OCI-LY7 (cell line): ENCODE measurements at regions not wholly inside any gene's neighbourhood (a gene's known extent, or its start where the extent isn't known, plus 50 kb on each side); places are given as distances from the start of the nearest gene placed in this dataset.

Source experiments
- BruUV-seq: library from RNA; stranded (reverse); fragments of 400-500 nt; replicated peaks from 2 replicates; lab custom pipeline; 2021; lab: Mats Ljungman, UMichigan
- CTCF ChIA-PET: fragments of 300-600 bp; sonication (Branson Sonifier 250); formaldehyde crosslinking; loops from one replicate; lab custom pipeline; 2022; ENCODE audit warnings: antibody characterized with exemption; ENCODE audit not compliant: unreplicated experiment; lab: Charles Lee
- POLR2A ChIA-PET: fragments of 300-600 bp; sonication (Branson Sonifier 250); formaldehyde crosslinking; loops from one replicate; lab custom pipeline; 2022; ENCODE audit warnings: antibody characterized with exemption; lab: Charles Lee
- DNase-seq: peaks from one replicate; pipeline ENCODE4 v3.0.0-alpha.2; 2015; ENCODE audit warnings: low spot score
- H2AFZ ChIP-seq: fragments of 200-600 bp; sonication (generic), shearing (Covaris generic); 2 replicates; pipeline ENCODE4 v1.6.1; 2014; ENCODE audit warnings: mild to moderate bottlenecking, antibody characterized with exemption, low read length, moderate library complexity
- H3K27ac ChIP-seq: fragments of 200-600 bp; sonication (generic); 2 replicates; pipeline ENCODE4 v1.5.1; 2014; ENCODE audit warnings: mixed run types, low read depth, mild to moderate bottlenecking, moderate library complexity, low read length, inconsistent platforms; ENCODE audit not compliant: poor library complexity, severe bottlenecking
- H3K36me3 ChIP-seq: fragments of 200-600 bp; sonication (generic); 2 replicates; pipeline ENCODE4 v1.6.1; 2014; ENCODE audit warnings: mild to moderate bottlenecking, antibody characterized with exemption, low read length, moderate library complexity, mixed read lengths; ENCODE audit not compliant: insufficient read depth
- H3K4me1 ChIP-seq: fragments of 200-600 bp; sonication (generic); 2 replicates; pipeline ENCODE4 v1.5.1; 2014; ENCODE audit warnings: mild to moderate bottlenecking, low read length; ENCODE audit not compliant: insufficient read depth, poor library complexity, severe bottlenecking
- H3K4me2 ChIP-seq: fragments of 200-600 bp; sonication (generic); 2 replicates; pipeline ENCODE4 v1.6.1; 2014; ENCODE audit warnings: mild to moderate bottlenecking, low read length
- H3K4me3 ChIP-seq: fragments of 200-600 bp; sonication (generic); 2 replicates; pipeline ENCODE4 v1.5.1; 2014; ENCODE audit warnings: mild to moderate bottlenecking, low read depth, low read length; ENCODE audit not compliant: poor library complexity, severe bottlenecking
- H3K79me2 ChIP-seq: fragments of 200-600 bp; sonication (generic); 2 replicates; pipeline ENCODE4 v1.6.1; 2016; ENCODE audit warnings: low read depth, mild to moderate bottlenecking, low read length, moderate library complexity, mixed read lengths; ENCODE audit not compliant: insufficient read depth
- H3K9me2 ChIP-seq: fragments of 200-600 bp; sonication (generic); 2 replicates; pipeline ENCODE4 v1.6.1; 2016; ENCODE audit warnings: mild to moderate bottlenecking, low read length, mixed read lengths; ENCODE audit not compliant: insufficient read depth
- H3K9me3 ChIP-seq: fragments of 200-600 bp; sonication (generic); 2 replicates; pipeline ENCODE4 v1.6.1; 2014; ENCODE audit warnings: mild to moderate bottlenecking, mixed run types, low read length, mixed read lengths
- H4K20me1 ChIP-seq: fragments of 200-600 bp; sonication (generic); 2 replicates; pipeline ENCODE4 v1.6.1; 2014; ENCODE audit warnings: mild to moderate bottlenecking, antibody characterized with exemption, low read length, moderate library complexity, mixed read lengths; ENCODE audit not compliant: insufficient read depth
- EZH2phosphoT487 ChIP-seq: fragments of 200-600 bp; sonication (generic); IDR thresholded peaks from 2 replicates; pipeline ENCODE4 v1.6.1; 2018; ENCODE audit warnings: low read depth, borderline replicate concordance, mild to moderate bottlenecking, mixed run types, antibody characterized with exemption, low read length, moderate library complexity, mixed read lengths
- intact Hi-C: fragments of 100-400 bp; cut with micrococcal nuclease; formaldehyde crosslinking; loops from one replicate; pipeline ENCODE4 v1.10.0; 2022; ENCODE audit not compliant: unreplicated experiment
- TF ChIP-seq, protein P1 (sequence below): fragments of 200-600 bp; sonication (generic); conservative IDR thresholded peaks from 2 replicates; pipeline ENCODE4 v1.5.1; 2014; ENCODE audit warnings: mild to moderate bottlenecking, antibody characterized with exemption, low read length, moderate library complexity, mixed read lengths

DNA sequence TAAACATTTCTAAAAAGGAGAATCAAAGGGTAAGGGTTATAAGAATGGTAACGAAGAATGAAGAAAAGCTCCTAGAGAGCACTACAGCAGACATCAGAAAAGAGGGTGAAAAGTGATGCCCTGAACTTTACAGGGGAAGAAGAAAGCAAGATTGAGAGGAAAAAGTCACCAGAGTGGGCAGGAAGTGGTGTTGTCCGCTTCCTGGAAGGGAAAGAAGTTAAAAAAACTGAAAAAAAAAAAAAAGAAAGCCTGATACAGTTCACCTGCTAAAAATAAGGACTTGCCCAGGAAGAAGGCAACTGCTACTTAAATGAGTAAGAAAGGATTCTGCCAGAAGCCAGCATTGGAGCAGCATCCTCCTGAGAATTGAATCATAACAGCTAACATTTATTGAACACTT is 330.1 kb upstream of the PHF14 start:
- intact Hi-C loops = no loop called here
- Histone ChIP-seq H4K20me1 (no peaks in the 10 kb centered on the region), H3K9me2 (no peaks in the 10 kb centered on the region), H3K79me2 (no peaks in the 10 kb centered on the region), H3K9me3 (no peaks in the 10 kb centered on the region), H3K27ac (no peak overlapping the region), H3K4me3 (no peak overlapping the region), H3K36me3 (no peaks in the 10 kb centered on the region), H3K4me2 (no peak overlapping the region), H3K4me1 (no peaks in the 10 kb centered on the region), H2AFZ (no peak overlapping the region)
- BruUV-seq = no TSS peak
- no peak for DNase-seq
- ChIA-PET POLR2A (interaction anchor here (0.7 kb wide), 1 partner anchor 382 kb away, joined by 3 read pairs; no protein-coding TSS in a partner anchor), CTCF (no interaction called here)
- TF ChIP-seq, protein P1, sequence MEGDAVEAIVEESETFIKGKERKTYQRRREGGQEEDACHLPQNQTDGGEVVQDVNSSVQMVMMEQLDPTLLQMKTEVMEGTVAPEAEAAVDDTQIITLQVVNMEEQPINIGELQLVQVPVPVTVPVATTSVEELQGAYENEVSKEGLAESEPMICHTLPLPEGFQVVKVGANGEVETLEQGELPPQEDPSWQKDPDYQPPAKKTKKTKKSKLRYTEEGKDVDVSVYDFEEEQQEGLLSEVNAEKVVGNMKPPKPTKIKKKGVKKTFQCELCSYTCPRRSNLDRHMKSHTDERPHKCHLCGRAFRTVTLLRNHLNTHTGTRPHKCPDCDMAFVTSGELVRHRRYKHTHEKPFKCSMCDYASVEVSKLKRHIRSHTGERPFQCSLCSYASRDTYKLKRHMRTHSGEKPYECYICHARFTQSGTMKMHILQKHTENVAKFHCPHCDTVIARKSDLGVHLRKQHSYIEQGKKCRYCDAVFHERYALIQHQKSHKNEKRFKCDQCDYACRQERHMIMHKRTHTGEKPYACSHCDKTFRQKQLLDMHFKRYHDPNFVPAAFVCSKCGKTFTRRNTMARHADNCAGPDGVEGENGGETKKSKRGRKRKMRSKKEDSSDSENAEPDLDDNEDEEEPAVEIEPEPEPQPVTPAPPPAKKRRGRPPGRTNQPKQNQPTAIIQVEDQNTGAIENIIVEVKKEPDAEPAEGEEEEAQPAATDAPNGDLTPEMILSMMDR = no peak
- no peak for TF ChIP-seq EZH2phosphoT487

DNA sequence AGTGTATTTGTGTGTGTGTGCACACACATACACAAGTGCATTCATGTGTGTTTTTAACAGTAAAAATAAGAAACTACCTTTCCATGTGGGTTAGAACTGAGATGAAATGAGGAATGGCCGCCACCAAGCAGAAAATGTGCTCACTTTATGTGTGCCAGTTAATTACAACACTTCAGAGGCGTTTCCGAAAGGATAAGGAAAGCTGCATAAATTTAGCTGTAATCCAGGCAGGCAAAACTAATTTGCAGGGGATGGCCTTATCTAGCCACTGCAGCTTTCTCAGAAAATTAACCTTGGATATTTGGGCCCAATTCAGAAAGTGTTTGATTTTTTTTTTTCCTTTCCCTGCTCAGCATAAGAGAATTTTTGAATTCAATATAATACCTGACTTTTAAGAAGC is 328.8 kb upstream of the PHF14 start:
- POLR2A ChIA-PET = no interaction called here

DNA sequence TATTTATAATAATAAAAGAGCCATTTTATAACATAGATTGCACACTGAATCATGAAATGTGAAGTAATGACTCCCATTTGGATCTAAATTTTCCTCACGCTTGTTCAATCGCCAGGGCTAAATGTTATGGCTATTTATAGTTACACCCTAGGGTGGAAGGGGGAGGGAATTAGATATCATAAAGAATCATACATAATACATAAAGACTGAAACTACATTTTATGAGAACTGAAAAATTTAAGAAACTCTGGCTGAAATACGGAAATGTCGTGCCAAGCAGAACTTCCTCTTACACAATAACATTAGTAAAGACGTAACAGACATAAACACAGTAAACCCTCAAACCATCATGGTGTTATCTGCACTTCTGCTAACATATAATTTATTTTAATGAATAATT is 327.5 kb upstream of the PHF14 start:
- Histone ChIP-seq H3K27ac (no peak overlapping the region), H3K4me1 (no peaks in the 10 kb centered on the region), H3K4me3 (no peak overlapping the region), H3K79me2 (no peaks in the 10 kb centered on the region), H3K9me3 (no peaks in the 10 kb centered on the region), H4K20me1 (no peaks in the 10 kb centered on the region), H3K4me2 (no peak overlapping the region), H3K9me2 (no peaks in the 10 kb centered on the region), H3K36me3 (no peaks in the 10 kb centered on the region), H2AFZ (no peak overlapping the region)
- ChIA-PET POLR2A (interaction anchor here (0.7 kb wide), 1 partner anchor 122 kb away, joined by 3 read pairs; no protein-coding TSS in a partner anchor), CTCF (no interaction called here)
- intact Hi-C loops = no loop called here
- BruUV-seq = no TSS peak
- DNase-seq = no peak
- TF ChIP-seq, protein P1 = no peak
- TF ChIP-seq EZH2phosphoT487 = no peak

More for the DNA sequence above, 328.8 kb upstream of the PHF14 start:
- no peak overlapping the region for H3K27ac ChIP-seq
- intact Hi-C loops = no loop called here
- H3K9me3 ChIP-seq = no peaks in the 10 kb centered on the region
- BruUV-seq = no TSS peak
- TF ChIP-seq EZH2phosphoT487 = no peak
- TF ChIP-seq, protein P1 = no peak
- H4K20me1 ChIP-seq = no peaks in the 10 kb centered on the region
- no peaks in the 10 kb centered on the region for H3K4me1 ChIP-seq
- no peak overlapping the region for H3K4me2 ChIP-seq
- H3K79me2 ChIP-seq = no peaks in the 10 kb centered on the region
- H3K4me3 ChIP-seq = no peak overlapping the region
- H3K9me2 ChIP-seq = no peaks in the 10 kb centered on the region
- DNase-seq = no peak
- H3K36me3 ChIP-seq = no peaks in the 10 kb centered on the region
- CTCF ChIA-PET = no interaction called here
- H2AFZ ChIP-seq = no peak overlapping the region
